ENCODE measurements at regions not wholly inside any gene's neighbourhood (a gene's known extent, or its start where the extent isn't known, plus 50 kb on each side); places are given as distances from the start of the nearest gene placed in this dataset.

DNA sequence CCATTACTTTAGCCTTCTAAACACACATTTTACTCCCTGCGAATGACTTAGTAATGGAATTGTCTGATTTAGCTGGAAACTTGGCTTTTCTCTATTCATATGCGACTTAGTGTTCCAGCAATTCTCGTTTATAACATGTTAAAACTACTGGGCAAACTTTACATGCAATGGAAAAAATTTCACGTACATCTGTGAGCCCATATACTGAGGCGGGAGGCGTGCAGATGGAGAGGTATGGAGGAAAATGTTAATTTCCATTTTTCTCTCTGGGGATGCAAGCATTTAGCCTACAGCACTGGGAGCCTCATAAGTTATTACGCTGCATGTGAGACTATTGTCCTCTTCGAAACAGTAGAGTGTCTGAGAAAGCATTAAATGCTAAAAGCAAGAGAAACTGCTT lies 591.5 kb upstream of the ANKRD30A start:
- TF ChIP-seq, protein P1, sequence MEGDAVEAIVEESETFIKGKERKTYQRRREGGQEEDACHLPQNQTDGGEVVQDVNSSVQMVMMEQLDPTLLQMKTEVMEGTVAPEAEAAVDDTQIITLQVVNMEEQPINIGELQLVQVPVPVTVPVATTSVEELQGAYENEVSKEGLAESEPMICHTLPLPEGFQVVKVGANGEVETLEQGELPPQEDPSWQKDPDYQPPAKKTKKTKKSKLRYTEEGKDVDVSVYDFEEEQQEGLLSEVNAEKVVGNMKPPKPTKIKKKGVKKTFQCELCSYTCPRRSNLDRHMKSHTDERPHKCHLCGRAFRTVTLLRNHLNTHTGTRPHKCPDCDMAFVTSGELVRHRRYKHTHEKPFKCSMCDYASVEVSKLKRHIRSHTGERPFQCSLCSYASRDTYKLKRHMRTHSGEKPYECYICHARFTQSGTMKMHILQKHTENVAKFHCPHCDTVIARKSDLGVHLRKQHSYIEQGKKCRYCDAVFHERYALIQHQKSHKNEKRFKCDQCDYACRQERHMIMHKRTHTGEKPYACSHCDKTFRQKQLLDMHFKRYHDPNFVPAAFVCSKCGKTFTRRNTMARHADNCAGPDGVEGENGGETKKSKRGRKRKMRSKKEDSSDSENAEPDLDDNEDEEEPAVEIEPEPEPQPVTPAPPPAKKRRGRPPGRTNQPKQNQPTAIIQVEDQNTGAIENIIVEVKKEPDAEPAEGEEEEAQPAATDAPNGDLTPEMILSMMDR (IDR thresholded peaks at IDR 0.05; ENCODE audit: low read depth, low read length), result no peak
- no peak for TF ChIP-seq POLR2A (IDR thresholded peaks at IDR 0.05; ENCODE audit: extremely low read depth, insufficient read length)
